ENCODE measurements at regions not wholly inside any gene's neighbourhood (a gene's known extent, or its start where the extent isn't known, plus 50 kb on each side); places are given as distances from the start of the nearest gene placed in this dataset.

DNA sequence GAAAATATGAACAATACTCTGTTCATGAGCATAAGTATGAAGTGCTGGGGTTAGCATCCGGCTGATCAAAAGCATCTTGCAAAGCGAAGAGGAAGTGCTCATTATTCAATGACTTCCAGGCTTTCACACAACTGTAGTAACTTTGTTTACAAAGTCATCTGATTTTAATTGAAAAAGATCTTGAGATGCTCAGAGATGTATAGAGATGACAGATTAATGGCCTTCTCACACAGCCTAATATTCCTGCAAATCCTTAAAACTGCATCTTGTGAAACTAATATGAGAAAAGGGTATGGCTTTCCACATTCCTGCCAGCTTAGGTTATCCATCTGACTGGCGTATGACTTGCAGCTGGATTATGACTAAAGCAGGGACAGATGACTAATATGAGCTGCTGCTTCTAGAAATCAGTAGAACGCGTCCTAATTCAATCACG lies 125.4 kb downstream of the CASP12 start:
- TF ChIP-seq EZH2 (optimal IDR thresholded peaks at IDR 0.05; ENCODE audit: low read depth, low read length) (no peak), EZH2phosphoT487 (IDR thresholded peaks at IDR 0.05; ENCODE audit: low read length) (no peak)
- TF ChIP-seq, protein P1, sequence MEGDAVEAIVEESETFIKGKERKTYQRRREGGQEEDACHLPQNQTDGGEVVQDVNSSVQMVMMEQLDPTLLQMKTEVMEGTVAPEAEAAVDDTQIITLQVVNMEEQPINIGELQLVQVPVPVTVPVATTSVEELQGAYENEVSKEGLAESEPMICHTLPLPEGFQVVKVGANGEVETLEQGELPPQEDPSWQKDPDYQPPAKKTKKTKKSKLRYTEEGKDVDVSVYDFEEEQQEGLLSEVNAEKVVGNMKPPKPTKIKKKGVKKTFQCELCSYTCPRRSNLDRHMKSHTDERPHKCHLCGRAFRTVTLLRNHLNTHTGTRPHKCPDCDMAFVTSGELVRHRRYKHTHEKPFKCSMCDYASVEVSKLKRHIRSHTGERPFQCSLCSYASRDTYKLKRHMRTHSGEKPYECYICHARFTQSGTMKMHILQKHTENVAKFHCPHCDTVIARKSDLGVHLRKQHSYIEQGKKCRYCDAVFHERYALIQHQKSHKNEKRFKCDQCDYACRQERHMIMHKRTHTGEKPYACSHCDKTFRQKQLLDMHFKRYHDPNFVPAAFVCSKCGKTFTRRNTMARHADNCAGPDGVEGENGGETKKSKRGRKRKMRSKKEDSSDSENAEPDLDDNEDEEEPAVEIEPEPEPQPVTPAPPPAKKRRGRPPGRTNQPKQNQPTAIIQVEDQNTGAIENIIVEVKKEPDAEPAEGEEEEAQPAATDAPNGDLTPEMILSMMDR (IDR thresholded peaks at IDR 0.05; ENCODE audit: low read length): no peak
